WERI-Rb-1 (cell line): ENCODE measurements at regions not wholly inside any gene's neighbourhood (a gene's known extent, or its start where the extent isn't known, plus 50 kb on each side); places are given as distances from the start of the nearest gene placed in this dataset.

ENCODE experiments used
- DNase-seq: peaks from one replicate; pipeline ENCODE4 v3.0.0-alpha.2; 2020
- H3K27ac ChIP-seq: fragments of 250-450 bp; sonication (Bioruptor Pico); 2 replicates; pipeline ENCODE4 v1.5.1; 2020; ENCODE audit warnings: mild to moderate bottlenecking, moderate library complexity
- H3K27me3 ChIP-seq: fragments of 250-450 bp; sonication (Bioruptor Pico); 2 replicates; pipeline ENCODE4 v1.5.1; 2021; ENCODE audit warnings: mild to moderate bottlenecking, low read depth, moderate library complexity; ENCODE audit not compliant: insufficient read depth, severe bottlenecking
- H3K36me3 ChIP-seq: fragments of 250-450 bp; sonication (Bioruptor Pico); 2 replicates; pipeline ENCODE4 v1.5.1; 2020; ENCODE audit warnings: mild to moderate bottlenecking, moderate library complexity
- H3K4me3 ChIP-seq: 2 replicates; pipeline ENCODE4 v1.5.1; 2011; ENCODE audit warnings: low read depth, mild to moderate bottlenecking, control low read depth, low read length
- H3K9me3 ChIP-seq: fragments of 250-450 bp; sonication (Bioruptor Pico); 2 replicates; pipeline ENCODE4 v1.5.1; 2021; ENCODE audit warnings: mild to moderate bottlenecking, moderate library complexity; ENCODE audit not compliant: severe bottlenecking
- CTCF ChIP-seq: IDR thresholded peaks from 2 replicates; pipeline ENCODE4 v1.5.1; 2011; ENCODE audit warnings: low read depth, mild to moderate bottlenecking, control low read depth, inconsistent platforms, low read length

GRCh38 chr1:96979304-96980268 lies 258.0 kb downstream of the PTBP2 start:
- Histone ChIP-seq H3K36me3 (no peaks in the 10 kb centered on the region), H3K4me3 (no peak overlapping the region), H3K9me3 (no peaks in the 10 kb centered on the region), H3K27me3 (no peaks in the 10 kb centered on the region), H3K27ac (no peak overlapping the region)
- DNase-seq = no peak
- no peak for TF ChIP-seq CTCF

- Histone ChIP-seq H3K36me3 (no peaks in the 10 kb centered on the region), H3K9me3 (no peaks in the 10 kb centered on the region), H3K4me3 (no peak overlapping the region), H3K27me3 (no peaks in the 10 kb centered on the region), H3K27ac (no peak overlapping the region)
- no peak for TF ChIP-seq CTCF
- DNase-seq = no peak
Observed at GRCh38 chr1:96980448-96980847, 258.9 kb downstream of the PTBP2 start.

DNA sequence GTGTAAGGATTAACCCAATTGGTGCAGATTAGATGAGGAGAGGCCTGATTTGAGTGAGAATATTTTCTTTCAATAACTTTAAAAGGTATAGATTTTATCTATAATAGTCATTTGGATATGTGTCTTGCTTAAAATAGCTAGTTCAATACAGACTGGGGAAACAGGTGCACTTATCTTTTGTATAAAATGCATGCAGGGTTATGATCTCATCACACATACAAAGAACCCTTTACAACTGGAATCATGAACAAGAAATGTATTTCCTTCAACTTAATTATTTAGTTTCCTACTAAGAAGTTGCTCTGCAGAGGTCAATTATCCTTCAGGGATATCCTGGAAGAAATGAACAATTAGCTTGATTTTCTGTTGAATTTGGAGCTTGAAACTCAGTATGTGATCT lies 259.6 kb downstream of the PTBP2 start:
- no peak for DNase-seq
- Histone ChIP-seq H3K4me3 (no peak overlapping the region), H3K9me3 (no peaks in the 10 kb centered on the region), H3K27ac (no peak overlapping the region), H3K36me3 (no peaks in the 10 kb centered on the region), H3K27me3 (no peaks in the 10 kb centered on the region)
- no peak for TF ChIP-seq CTCF

DNA sequence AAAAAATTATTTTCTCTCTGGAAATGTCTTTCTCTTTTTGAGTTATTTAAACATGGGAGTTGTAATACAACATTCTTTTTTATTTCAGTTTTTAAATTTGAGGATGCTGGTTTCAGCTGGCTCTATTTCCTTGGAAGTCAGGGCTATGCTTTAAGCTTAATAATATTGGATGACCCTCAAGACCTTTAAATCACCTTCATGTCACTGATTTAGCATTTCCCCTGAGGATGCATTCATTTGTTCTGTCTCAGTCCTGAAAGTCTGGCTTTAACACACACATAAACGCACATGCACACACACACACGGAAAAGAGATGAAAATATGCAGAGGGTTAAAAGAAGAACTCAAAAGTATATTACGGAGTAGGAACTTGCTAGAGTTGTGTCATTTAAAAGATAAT lies 260.5 kb downstream of the PTBP2 start:
- no peak overlapping the region for H3K27ac ChIP-seq
- no peaks in the 10 kb centered on the region for H3K36me3 ChIP-seq
- H3K9me3 ChIP-seq = no peaks in the 10 kb centered on the region
- no peak for TF ChIP-seq CTCF
- no peak overlapping the region for H3K4me3 ChIP-seq
- DNase-seq = no peak
- no peaks in the 10 kb centered on the region for H3K27me3 ChIP-seq

GRCh38 chr1:96983866-96984265 lies 262.3 kb downstream of the PTBP2 start:
- no peak overlapping the region for H3K4me3 ChIP-seq
- no peak for TF ChIP-seq CTCF

More at GRCh38 chr1:96983866-96984265, 262.3 kb downstream of the PTBP2 start:
- DNase-seq = no peak
- no peaks in the 10 kb centered on the region for H3K36me3 ChIP-seq
- no peaks in the 10 kb centered on the region for H3K9me3 ChIP-seq
- H3K27ac ChIP-seq = no peak overlapping the region
- no peaks in the 10 kb centered on the region for H3K27me3 ChIP-seq
